GM06990 (cell line): ENCODE measurements at regions not wholly inside any gene's neighbourhood (a gene's known extent, or its start where the extent isn't known, plus 50 kb on each side); places are given as distances from the start of the nearest gene placed in this dataset.

Source experiments
- DNase-seq: peaks from one replicate; pipeline ENCODE4 v3.0.0-alpha.2; 2011; ENCODE audit not compliant: insufficient read length; ENCODE audit errors: extremely low read depth
- H3K27me3 ChIP-seq: replicated peaks from 2 replicates; pipeline ENCODE4 v1.6.0; 2011; ENCODE audit warnings: low read length; ENCODE audit not compliant: control insufficient read depth, insufficient read depth
- H3K36me3 ChIP-seq: 2 replicates; pipeline ENCODE4 v1.5.1; 2011; ENCODE audit warnings: low read length; ENCODE audit not compliant: control insufficient read depth, insufficient read depth
- H3K4me3 ChIP-seq: replicated peaks from 2 replicates; pipeline ENCODE4 v1.5.1; 2011; ENCODE audit warnings: low read depth, mild to moderate bottlenecking, control low read depth, low read length
- CTCF ChIP-seq: IDR thresholded peaks from 2 replicates; pipeline ENCODE4 v1.5.1; 2011; ENCODE audit warnings: low read length, control low read depth, mild to moderate bottlenecking, inconsistent platforms; ENCODE audit not compliant: insufficient read depth, poor library complexity, severe bottlenecking

GRCh38 chr13:89684896-89685295 is 1662.6 kb upstream of the MIR17HG start:
- H3K4me3 ChIP-seq, result no peak overlapping the region
- no peaks in the 10 kb centered on the region for H3K36me3 ChIP-seq
- no peaks in the 10 kb centered on the region for H3K27me3 ChIP-seq
- no peak for TF ChIP-seq CTCF
- no peak for DNase-seq

GRCh38 chr13:89686171-89686570 is 1661.3 kb upstream of the MIR17HG start:
- no peaks in the 10 kb centered on the region for H3K27me3 ChIP-seq
- no peak overlapping the region for H3K4me3 ChIP-seq
- TF ChIP-seq CTCF, result no peak
- no peaks in the 10 kb centered on the region for H3K36me3 ChIP-seq
- no peak for DNase-seq

GRCh38 chr13:89687066-89687465 is 1660.4 kb upstream of the MIR17HG start:
- TF ChIP-seq CTCF, result no peak
- Histone ChIP-seq H3K4me3 (no peak overlapping the region), H3K27me3 (no peaks in the 10 kb centered on the region), H3K36me3 (no peaks in the 10 kb centered on the region)
- DNase-seq, result no peak

GRCh38 chr13:89688918-89689317 is 1658.6 kb upstream of the MIR17HG start:
- Histone ChIP-seq H3K27me3 (no peaks in the 10 kb centered on the region), H3K36me3 (no peaks in the 10 kb centered on the region), H3K4me3 (no peak overlapping the region)
- DNase-seq, result no peak
- TF ChIP-seq CTCF, result no peak

- H3K36me3 ChIP-seq, result no peaks in the 10 kb centered on the region
- no peak for DNase-seq
- no peaks in the 10 kb centered on the region for H3K27me3 ChIP-seq
- no peak overlapping the region for H3K4me3 ChIP-seq
- TF ChIP-seq CTCF, result no peak
Measured at GRCh38 chr13:89694451-89694850, 1653.0 kb upstream of the MIR17HG start.
